ENCODE measurements at regions not wholly inside any gene's neighbourhood (a gene's known extent, or its start where the extent isn't known, plus 50 kb on each side); places are given as distances from the start of the nearest gene placed in this dataset.

- no peaks in the 10 kb centered on the region for H3K79me2 ChIP-seq (replicated peaks; ENCODE audit: insufficient read depth, low read length)
- no peaks in the 10 kb centered on the region for H3K9me2 ChIP-seq (ENCODE audit: insufficient read depth, low read length)
- H3K4me2 ChIP-seq (ENCODE audit: low read length): no peak overlapping the region
- no peak overlapping the region for H3K27ac ChIP-seq (ENCODE audit: low read length)
- TF ChIP-seq SMC3 (conservative IDR thresholded peaks at IDR 0.05; ENCODE audit: poor library complexity) (no peak), TAF1 (IDR thresholded peaks at IDR 0.05; ENCODE audit: low read depth) (no peak), EP300 (conservative IDR thresholded peaks at IDR 0.05; ENCODE audit: poor library complexity, severe bottlenecking) (no peak), RAD21 (conservative IDR thresholded peaks at IDR 0.05) (no peak), EZH2 (IDR thresholded peaks at IDR 0.05; ENCODE audit: borderline replicate concordance, insufficient read depth, low read length, poor library complexity, severe bottlenecking) (no peak), MXI1 (conservative IDR thresholded peaks at IDR 0.05; ENCODE audit: poor library complexity, severe bottlenecking) (no peak), POLR2AphosphoS5 (IDR thresholded peaks at IDR 0.05) (no peak)
- TF ChIP-seq, protein P1, sequence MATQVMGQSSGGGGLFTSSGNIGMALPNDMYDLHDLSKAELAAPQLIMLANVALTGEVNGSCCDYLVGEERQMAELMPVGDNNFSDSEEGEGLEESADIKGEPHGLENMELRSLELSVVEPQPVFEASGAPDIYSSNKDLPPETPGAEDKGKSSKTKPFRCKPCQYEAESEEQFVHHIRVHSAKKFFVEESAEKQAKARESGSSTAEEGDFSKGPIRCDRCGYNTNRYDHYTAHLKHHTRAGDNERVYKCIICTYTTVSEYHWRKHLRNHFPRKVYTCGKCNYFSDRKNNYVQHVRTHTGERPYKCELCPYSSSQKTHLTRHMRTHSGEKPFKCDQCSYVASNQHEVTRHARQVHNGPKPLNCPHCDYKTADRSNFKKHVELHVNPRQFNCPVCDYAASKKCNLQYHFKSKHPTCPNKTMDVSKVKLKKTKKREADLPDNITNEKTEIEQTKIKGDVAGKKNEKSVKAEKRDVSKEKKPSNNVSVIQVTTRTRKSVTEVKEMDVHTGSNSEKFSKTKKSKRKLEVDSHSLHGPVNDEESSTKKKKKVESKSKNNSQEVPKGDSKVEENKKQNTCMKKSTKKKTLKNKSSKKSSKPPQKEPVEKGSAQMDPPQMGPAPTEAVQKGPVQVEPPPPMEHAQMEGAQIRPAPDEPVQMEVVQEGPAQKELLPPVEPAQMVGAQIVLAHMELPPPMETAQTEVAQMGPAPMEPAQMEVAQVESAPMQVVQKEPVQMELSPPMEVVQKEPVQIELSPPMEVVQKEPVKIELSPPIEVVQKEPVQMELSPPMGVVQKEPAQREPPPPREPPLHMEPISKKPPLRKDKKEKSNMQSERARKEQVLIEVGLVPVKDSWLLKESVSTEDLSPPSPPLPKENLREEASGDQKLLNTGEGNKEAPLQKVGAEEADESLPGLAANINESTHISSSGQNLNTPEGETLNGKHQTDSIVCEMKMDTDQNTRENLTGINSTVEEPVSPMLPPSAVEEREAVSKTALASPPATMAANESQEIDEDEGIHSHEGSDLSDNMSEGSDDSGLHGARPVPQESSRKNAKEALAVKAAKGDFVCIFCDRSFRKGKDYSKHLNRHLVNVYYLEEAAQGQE (IDR thresholded peaks at IDR 0.05; ENCODE audit: borderline replicate concordance): no peak
- TF ChIP-seq, protein P2, sequence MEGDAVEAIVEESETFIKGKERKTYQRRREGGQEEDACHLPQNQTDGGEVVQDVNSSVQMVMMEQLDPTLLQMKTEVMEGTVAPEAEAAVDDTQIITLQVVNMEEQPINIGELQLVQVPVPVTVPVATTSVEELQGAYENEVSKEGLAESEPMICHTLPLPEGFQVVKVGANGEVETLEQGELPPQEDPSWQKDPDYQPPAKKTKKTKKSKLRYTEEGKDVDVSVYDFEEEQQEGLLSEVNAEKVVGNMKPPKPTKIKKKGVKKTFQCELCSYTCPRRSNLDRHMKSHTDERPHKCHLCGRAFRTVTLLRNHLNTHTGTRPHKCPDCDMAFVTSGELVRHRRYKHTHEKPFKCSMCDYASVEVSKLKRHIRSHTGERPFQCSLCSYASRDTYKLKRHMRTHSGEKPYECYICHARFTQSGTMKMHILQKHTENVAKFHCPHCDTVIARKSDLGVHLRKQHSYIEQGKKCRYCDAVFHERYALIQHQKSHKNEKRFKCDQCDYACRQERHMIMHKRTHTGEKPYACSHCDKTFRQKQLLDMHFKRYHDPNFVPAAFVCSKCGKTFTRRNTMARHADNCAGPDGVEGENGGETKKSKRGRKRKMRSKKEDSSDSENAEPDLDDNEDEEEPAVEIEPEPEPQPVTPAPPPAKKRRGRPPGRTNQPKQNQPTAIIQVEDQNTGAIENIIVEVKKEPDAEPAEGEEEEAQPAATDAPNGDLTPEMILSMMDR (IDR thresholded peaks at IDR 0.05; ENCODE audit: poor library complexity, severe bottlenecking): no peak
- H3K4me3 ChIP-seq (ENCODE audit: low read length): no peak overlapping the region
- no peaks in the 10 kb centered on the region for H3K9me3 ChIP-seq (ENCODE audit: low read length)
- no peaks in the 10 kb centered on the region for H4K20me1 ChIP-seq (ENCODE audit: insufficient read depth)
- H3K36me3 ChIP-seq (ENCODE audit: insufficient read depth, low read length): no peaks in the 10 kb centered on the region
- no peaks in the 10 kb centered on the region for H3F3A ChIP-seq (ENCODE audit: insufficient read depth, low read length, poor library complexity, severe bottlenecking)
- no peak overlapping the region for H2AFZ ChIP-seq (ENCODE audit: low read depth, low read length)
- no peak overlapping the region for H3K9ac ChIP-seq (ENCODE audit: low read length)
- no peaks in the 10 kb centered on the region for H3K27me3 ChIP-seq (ENCODE audit: insufficient read depth, low read depth, low read length)
Observed at GRCh38 chr4:71113294-71113693, 119.8 kb downstream of the DCK start.

GRCh38 chr4:71120831-71121524, 127.5 kb downstream of the DCK start:
- Histone ChIP-seq H3K9me3 (ENCODE audit: low read length) (no peaks in the 10 kb centered on the region), H3F3A (ENCODE audit: insufficient read depth, low read length, poor library complexity, severe bottlenecking) (no peaks in the 10 kb centered on the region), H3K79me2 (replicated peaks; ENCODE audit: insufficient read depth, low read length) (no peaks in the 10 kb centered on the region), H3K36me3 (ENCODE audit: insufficient read depth, low read length) (no peaks in the 10 kb centered on the region), H3K27me3 (ENCODE audit: insufficient read depth, low read depth, low read length) (no peaks in the 10 kb centered on the region), H3K9ac (ENCODE audit: low read length) (no peak overlapping the region), H2AFZ (ENCODE audit: low read depth, low read length) (no peak overlapping the region), H3K4me2 (ENCODE audit: low read length) (no peak overlapping the region), H4K20me1 (ENCODE audit: insufficient read depth) (no peaks in the 10 kb centered on the region), H3K27ac (ENCODE audit: low read length) (no peak overlapping the region), H3K4me3 (ENCODE audit: low read length) (no peak overlapping the region), H3K9me2 (ENCODE audit: insufficient read depth, low read length) (no peaks in the 10 kb centered on the region)
- TF ChIP-seq, protein P1 (IDR thresholded peaks at IDR 0.05; ENCODE audit: borderline replicate concordance): no peak
- TF ChIP-seq POLR2AphosphoS5 (IDR thresholded peaks at IDR 0.05): no peak
- no peak for TF ChIP-seq TAF1 (IDR thresholded peaks at IDR 0.05; ENCODE audit: low read depth)
- TF ChIP-seq EZH2 (IDR thresholded peaks at IDR 0.05; ENCODE audit: borderline replicate concordance, insufficient read depth, low read length, poor library complexity, severe bottlenecking): no peak
- no peak for TF ChIP-seq SMC3 (conservative IDR thresholded peaks at IDR 0.05; ENCODE audit: poor library complexity)
- TF ChIP-seq, protein P2 (IDR thresholded peaks at IDR 0.05; ENCODE audit: poor library complexity, severe bottlenecking): no peak
- TF ChIP-seq MXI1 (conservative IDR thresholded peaks at IDR 0.05; ENCODE audit: poor library complexity, severe bottlenecking): no peak
- TF ChIP-seq EP300 (conservative IDR thresholded peaks at IDR 0.05; ENCODE audit: poor library complexity, severe bottlenecking): no peak
- no peak for TF ChIP-seq RAD21 (conservative IDR thresholded peaks at IDR 0.05)

Data from neural cell (in vitro differentiated cells).